ENCODE measurements at regions not wholly inside any gene's neighbourhood (a gene's known extent, or its start where the extent isn't known, plus 50 kb on each side); places are given as distances from the start of the nearest gene placed in this dataset.

DNA sequence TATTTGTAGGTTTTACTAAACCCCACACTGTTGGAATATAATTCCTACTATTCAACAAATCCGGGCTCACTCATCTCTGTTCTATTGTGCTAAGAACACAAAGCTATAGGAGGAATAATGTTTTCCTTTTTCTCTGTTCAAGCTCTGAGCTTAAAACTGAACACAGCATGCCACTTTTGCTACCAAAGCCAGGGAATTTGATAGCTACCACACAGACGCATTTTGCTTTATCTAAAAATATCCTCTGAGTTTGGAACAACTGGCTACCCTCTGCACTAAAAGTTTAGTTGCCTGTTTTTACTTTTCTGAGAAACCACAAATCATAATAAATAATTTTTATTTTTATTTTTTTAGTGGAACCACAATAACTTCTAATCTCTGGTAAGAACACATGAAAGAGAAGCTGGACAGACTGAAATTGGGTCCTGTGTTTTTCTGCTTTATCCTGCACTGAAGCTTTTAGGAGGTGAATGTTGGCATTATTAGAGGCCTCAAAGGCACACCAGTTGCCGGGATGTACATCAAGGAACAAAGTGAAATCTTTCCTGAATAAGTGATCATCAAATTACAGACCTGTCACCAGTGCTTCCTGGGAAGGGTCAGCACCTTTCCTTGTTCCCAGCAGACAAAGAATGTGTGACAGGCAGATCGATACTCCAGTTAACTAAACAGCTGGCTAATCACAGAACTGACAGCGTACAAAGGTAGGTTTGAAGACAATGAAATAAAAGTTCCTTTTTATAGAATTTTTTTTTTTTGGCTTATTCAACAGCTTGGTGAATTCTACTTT lies 523.2 kb upstream of the TENM4 start:
- no peak overlapping the region for H2BK5ac ChIP-seq (ENCODE audit: low read depth, low read length, poor library complexity, severe bottlenecking)
- H2AK5ac ChIP-seq (ENCODE audit: low read depth, low read length): no peak overlapping the region
- intact Hi-C loops (cut with micrococcal nuclease) (no loop called here), in situ Hi-C loops (cut with MboI; ENCODE audit: low sequenced_read_pairs) (no loop called here), dilution Hi-C loops (cut with HindIII; ENCODE audit: low sequenced_read_pairs, unreplicated experiment) (no loop called here)
- no peaks in the 10 kb centered on the region for H3K4me1 ChIP-seq (ENCODE audit: control insufficient read depth, insufficient read depth, low read length)
- no peak overlapping the region for H4K8ac ChIP-seq (ENCODE audit: low read depth in 2 of 2, low read length in 2 of 2)
- no peak overlapping the region for H3K23ac ChIP-seq (ENCODE audit: low read depth, low read length)
- no peak overlapping the region for H3K4me2 ChIP-seq (ENCODE audit: low read depth, low read length)
- H3K27ac ChIP-seq (ENCODE audit: insufficient read depth, low read length): no peak overlapping the region
- H3K9me1 ChIP-seq (ENCODE audit: insufficient read depth, low read length): no peaks in the 10 kb centered on the region
- H3K14ac ChIP-seq (replicated peaks; ENCODE audit: low read depth, low read length): no peak overlapping the region
- no peak overlapping the region for H3K4me3 ChIP-seq (ENCODE audit: insufficient read depth, low read depth, low read length)
- CTCF ChIA-PET: interaction anchor here (1.1 kb wide), 1 partner anchor 11 kb away, joined by 4 read pairs; no protein-coding TSS in a partner anchor
- peaks cover 1% of the 10 kb centered on the region for H3K27me3 ChIP-seq (ENCODE audit: control insufficient read depth, insufficient read depth, low read length)
- ATAC-seq (ENCODE audit: low read depth): no peak
- no peak overlapping the region for H2BK20ac ChIP-seq (ENCODE audit: low read depth, low read length)
- no peak for DNase-seq
- TF ChIP-seq MAFK (IDR thresholded peaks at IDR 0.05; ENCODE audit: low read depth, low read length) (no peak), CHD1 (IDR thresholded peaks at IDR 0.05; ENCODE audit: low read depth, low read length) (no peak), MXI1 (IDR thresholded peaks at IDR 0.05; ENCODE audit: borderline replicate concordance, low read depth, low read length) (no peak), NFE2L2 (IDR thresholded peaks at IDR 0.05; ENCODE audit: low read depth, low read length) (no peak), RFX5 (IDR thresholded peaks at IDR 0.05; ENCODE audit: low read depth, low read length) (no peak), SMC3 (IDR thresholded peaks at IDR 0.05; ENCODE audit: low read depth, low read length) (no peak), FOS (IDR thresholded peaks at IDR 0.05; ENCODE audit: low read depth, low read length) (no peak), CEBPB (IDR thresholded peaks at IDR 0.05; ENCODE audit: low read depth, low read length) (no peak), MAZ (IDR thresholded peaks at IDR 0.05; ENCODE audit: borderline replicate concordance, low read depth, low read length) (no peak), BHLHE40 (IDR thresholded peaks at IDR 0.05; ENCODE audit: low read depth, low read length) (no peak), POLR2A (IDR thresholded peaks at IDR 0.05; ENCODE audit: low read depth, low read length) (no peak)
- TF ChIP-seq, protein P1, sequence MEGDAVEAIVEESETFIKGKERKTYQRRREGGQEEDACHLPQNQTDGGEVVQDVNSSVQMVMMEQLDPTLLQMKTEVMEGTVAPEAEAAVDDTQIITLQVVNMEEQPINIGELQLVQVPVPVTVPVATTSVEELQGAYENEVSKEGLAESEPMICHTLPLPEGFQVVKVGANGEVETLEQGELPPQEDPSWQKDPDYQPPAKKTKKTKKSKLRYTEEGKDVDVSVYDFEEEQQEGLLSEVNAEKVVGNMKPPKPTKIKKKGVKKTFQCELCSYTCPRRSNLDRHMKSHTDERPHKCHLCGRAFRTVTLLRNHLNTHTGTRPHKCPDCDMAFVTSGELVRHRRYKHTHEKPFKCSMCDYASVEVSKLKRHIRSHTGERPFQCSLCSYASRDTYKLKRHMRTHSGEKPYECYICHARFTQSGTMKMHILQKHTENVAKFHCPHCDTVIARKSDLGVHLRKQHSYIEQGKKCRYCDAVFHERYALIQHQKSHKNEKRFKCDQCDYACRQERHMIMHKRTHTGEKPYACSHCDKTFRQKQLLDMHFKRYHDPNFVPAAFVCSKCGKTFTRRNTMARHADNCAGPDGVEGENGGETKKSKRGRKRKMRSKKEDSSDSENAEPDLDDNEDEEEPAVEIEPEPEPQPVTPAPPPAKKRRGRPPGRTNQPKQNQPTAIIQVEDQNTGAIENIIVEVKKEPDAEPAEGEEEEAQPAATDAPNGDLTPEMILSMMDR (conservative IDR thresholded peaks at IDR 0.05; ENCODE audit: low read depth, low read length): no peak
- TF ChIP-seq, protein P2, sequence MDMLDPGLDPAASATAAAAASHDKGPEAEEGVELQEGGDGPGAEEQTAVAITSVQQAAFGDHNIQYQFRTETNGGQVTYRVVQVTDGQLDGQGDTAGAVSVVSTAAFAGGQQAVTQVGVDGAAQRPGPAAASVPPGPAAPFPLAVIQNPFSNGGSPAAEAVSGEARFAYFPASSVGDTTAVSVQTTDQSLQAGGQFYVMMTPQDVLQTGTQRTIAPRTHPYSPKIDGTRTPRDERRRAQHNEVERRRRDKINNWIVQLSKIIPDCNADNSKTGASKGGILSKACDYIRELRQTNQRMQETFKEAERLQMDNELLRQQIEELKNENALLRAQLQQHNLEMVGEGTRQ (IDR thresholded peaks at IDR 0.05; ENCODE audit: low read depth, low read length): no peak
- no peak overlapping the region for H4K91ac ChIP-seq (ENCODE audit: insufficient read depth, low read depth, low read length)
- no peak overlapping the region for H2BK120ac ChIP-seq (ENCODE audit: low read depth, low read length)
- no peaks in the 10 kb centered on the region for H3K36me3 ChIP-seq (ENCODE audit: control insufficient read depth, insufficient read depth, low read length)
- POLR2A ChIA-PET (ENCODE audit: unreplicated experiment): no interaction called here
- H2BK15ac ChIP-seq (ENCODE audit: low read depth, low read length): no peak overlapping the region
- BruUV-seq (replicated peaks): no TSS peak
- H3K9ac ChIP-seq (ENCODE audit: low read depth, low read length): no peak overlapping the region
- H3K79me1 ChIP-seq (ENCODE audit: low read depth in 1 of 2, low read length in 2 of 2): no peaks in the 10 kb centered on the region
- no peak overlapping the region for H3K4ac ChIP-seq (ENCODE audit: low read depth, low read length)
- H4K5ac ChIP-seq (ENCODE audit: low read depth, low read length): no peak overlapping the region
- WGBS, 2 experiments (ENCODE audit: extremely low coverage in 2 of 2, insufficient read length in 1 of 2): no CpG with 5 or more reads among the region's 5 CpGs
- no peaks in the 10 kb centered on the region for H4K20me1 ChIP-seq (ENCODE audit: insufficient read depth, low read length)
- H3K18ac ChIP-seq (ENCODE audit: low read depth, low read length): no peak overlapping the region
- H3K56ac ChIP-seq (ENCODE audit: extremely low read depth, insufficient read depth, low read length): no peak overlapping the region
- no peak overlapping the region for H2AK9ac ChIP-seq (replicated peaks; ENCODE audit: low read depth, low read length, poor library complexity)
- H2AFZ ChIP-seq (replicated peaks; ENCODE audit: low read length, poor library complexity): no peak overlapping the region
- peaks cover 3% of the 10 kb centered on the region for H3K9me3 ChIP-seq (ENCODE audit: control insufficient read depth, insufficient read depth, low read length)
